Naive thymus-derived CD4-positive, alpha-beta T cell (primary cell): ENCODE measurements at regions not wholly inside any gene's neighbourhood (a gene's known extent, or its start where the extent isn't known, plus 50 kb on each side); places are given as distances from the start of the nearest gene placed in this dataset.

Experiments used
- ATAC-seq: fragments of 150-1000 bp; cut with Tn5 transposase; 2 replicates; pipeline ENCODE4 v1.10.0; 2021; ENCODE audit warnings: mild to moderate bottlenecking, moderate library complexity
- CTCF ChIA-PET: fragments of 350-600 bp; sonication (Branson Sonifier 250); formaldehyde crosslinking; loops from one replicate; lab custom pipeline; 2021; ENCODE audit warnings: antibody characterized with exemption; lab: Charles Lee
- POLR2A ChIA-PET: fragments of 350-600 bp; sonication (Branson Sonifier 250); formaldehyde crosslinking; loops from one replicate; lab custom pipeline; 2021; ENCODE audit warnings: antibody characterized with exemption, inconsistent platforms; lab: Charles Lee
- DNase-seq, 9 donors: peaks; one replicate each; pipeline versions ENCODE4 v3.0.0 to v3.0.0-alpha.2; 2020 to 2022; ENCODE audit warnings: mixed read lengths in 1 of 9
- H3K27ac ChIP-seq: one replicate; pipeline ENCODE4 v1.7.0; 2013; ENCODE audit warnings: mild to moderate bottlenecking, low read depth, low read length, moderate library complexity
- H3K27me3 ChIP-seq, 2 donors: one replicate each; pipeline ENCODE4 v1.7.0; 2013; ENCODE audit warnings: low read length in 2 of 2, mild to moderate bottlenecking in 2 of 2, moderate library complexity in 2 of 2; ENCODE audit not compliant: control insufficient read depth in 2 of 2, insufficient read depth in 2 of 2
- H3K36me3 ChIP-seq, 3 experiments: 1 replicate in 2 of 3; 2 replicates in 1 of 3; pipeline ENCODE4 v1.7.0; 2013; ENCODE audit warnings: low read length in 3 of 3, mild to moderate bottlenecking in 3 of 3, moderate library complexity in 1 of 3; ENCODE audit not compliant: insufficient read depth in 3 of 3, control insufficient read depth in 2 of 3
- H3K4me1 ChIP-seq, 2 donors: one replicate each; pipeline ENCODE4 v1.7.0; 2013; ENCODE audit warnings: low read length in 2 of 2, mild to moderate bottlenecking in 2 of 2, moderate library complexity in 1 of 2; ENCODE audit not compliant: control insufficient read depth in 2 of 2, insufficient read depth in 2 of 2
- H3K4me3 ChIP-seq: 2 replicates; pipeline ENCODE4 v1.7.0; 2013; ENCODE audit warnings: mild to moderate bottlenecking, low read length
- H3K9me3 ChIP-seq, 3 experiments: 1 replicate in 2 of 3; 2 replicates in 1 of 3; pipeline ENCODE4 v1.7.0; 2013; ENCODE audit warnings: low read length in 3 of 3; ENCODE audit not compliant: control insufficient read depth in 2 of 3
- H3K27ac Mint-ChIP-seq, 9 donors: one replicate each; pipeline ENCODE4 v1.8.0; 2020 to 2022; ENCODE audit warnings: mixed read lengths in 9 of 9, mild to moderate bottlenecking in 8 of 9, moderate library complexity in 5 of 9, inconsistent platforms in 2 of 9
- H3K27me3 Mint-ChIP-seq, 5 donors: one replicate each; pipeline ENCODE4 v1.8.0; 2021 to 2022; ENCODE audit warnings: mixed read lengths in 5 of 5, mild to moderate bottlenecking in 1 of 5
- H3K36me3 Mint-ChIP-seq, 5 donors: one replicate each; pipeline ENCODE4 v1.8.0; 2020 to 2022; ENCODE audit warnings: mixed read lengths in 5 of 5, mild to moderate bottlenecking in 3 of 5, inconsistent platforms in 1 of 5
- H3K4me1 Mint-ChIP-seq, 7 donors: one replicate each; pipeline ENCODE4 v1.8.0; 2020 to 2022; ENCODE audit warnings: mixed read lengths in 7 of 7, mild to moderate bottlenecking in 3 of 7, inconsistent platforms in 1 of 7
- H3K4me3 Mint-ChIP-seq, 10 donors: one replicate each; pipeline ENCODE4 v1.8.0; 2020 to 2022; ENCODE audit warnings: mild to moderate bottlenecking in 10 of 10, mixed read lengths in 10 of 10, moderate library complexity in 6 of 10, inconsistent platforms in 2 of 10
- H3K9me3 Mint-ChIP-seq, 11 donors: one replicate each; pipeline ENCODE4 v1.8.0; 2020 to 2022; ENCODE audit warnings: mixed read lengths in 11 of 11, mild to moderate bottlenecking in 4 of 11, inconsistent platforms in 1 of 11, moderate library complexity in 1 of 11
- intact Hi-C, 2 donors: fragments of 100-400 bp; cut with micrococcal nuclease; formaldehyde crosslinking; loops; one replicate each; pipeline ENCODE4 v1.15.1; 2023

- no peaks in the 10 kb centered on the region for H3K36me3 Mint-ChIP-seq
- peaks cover 0 to 34% (median 13%) of the 10 kb centered on the region in 11 donors for H3K9me3 Mint-ChIP-seq
- no peaks in the 10 kb centered on the region for H3K27me3 Mint-ChIP-seq
- Histone ChIP-seq H3K27me3 (no peaks in the 10 kb centered on the region), H3K9me3 (no peaks in the 10 kb centered on the region), H3K36me3 (no peaks in the 10 kb centered on the region), H3K27ac (no peak overlapping the region), H3K4me1 (no peaks in the 10 kb centered on the region), H3K4me3 (no peak overlapping the region)
- DNase-seq (no peak), ATAC-seq (no peak)
- ChIA-PET CTCF (no interaction called here), POLR2A (no interaction called here)
- no peak overlapping the region for H3K4me3 Mint-ChIP-seq
- H3K4me1 Mint-ChIP-seq = no peaks in the 10 kb centered on the region
- no peak overlapping the region for H3K27ac Mint-ChIP-seq
- intact Hi-C loops = no loop called here
These were observed 365.2 kb downstream of the PAX1 start for GRCh38 chr20:22070610-22071058.

GRCh38 chr20:22063753-22064152 is 358.3 kb downstream of the PAX1 start:
- Mint-ChIP-seq H3K27ac (no peak overlapping the region), H3K4me1 (no peaks in the 10 kb centered on the region), H3K4me3 (no peak overlapping the region), H3K27me3 (no peaks in the 10 kb centered on the region), H3K9me3 (peaks cover 5 to 37% (median 14%) of the 10 kb centered on the region in 11 donors), H3K36me3 (peaks cover 0 to 6% (median 0%) of the 10 kb centered on the region in 5 donors)
- H3K9me3 ChIP-seq = no peaks in the 10 kb centered on the region
- no peaks in the 10 kb centered on the region for H3K27me3 ChIP-seq
- H3K27ac ChIP-seq = no peak overlapping the region
- H3K4me3 ChIP-seq = no peak overlapping the region
- H3K36me3 ChIP-seq = no peaks in the 10 kb centered on the region
- H3K4me1 ChIP-seq = no peaks in the 10 kb centered on the region
- intact Hi-C loops = no loop called here
- ChIA-PET POLR2A (no interaction called here), CTCF (no interaction called here)
- ATAC-seq (no peak), DNase-seq (no peak)

- no peak for DNase-seq
- intact Hi-C loops = no loop called here
- no peaks in the 10 kb centered on the region for H3K36me3 ChIP-seq
- H3K27me3 ChIP-seq = no peaks in the 10 kb centered on the region
- H3K27me3 Mint-ChIP-seq = no peaks in the 10 kb centered on the region
- peaks cover 0 to 6% (median 0%) of the 10 kb centered on the region in 5 donors for H3K36me3 Mint-ChIP-seq
- H3K4me1 ChIP-seq = no peaks in the 10 kb centered on the region
- no peak overlapping the region for H3K4me3 ChIP-seq
- no peaks in the 10 kb centered on the region for H3K4me1 Mint-ChIP-seq
- peaks cover 4 to 32% (median 14%) of the 10 kb centered on the region in 11 donors for H3K9me3 Mint-ChIP-seq
- no peak overlapping the region for H3K27ac Mint-ChIP-seq
- H3K27ac ChIP-seq = no peak overlapping the region
- POLR2A ChIA-PET = no interaction called here
- no peaks in the 10 kb centered on the region for H3K9me3 ChIP-seq
- no peak for ATAC-seq
- no peak overlapping the region for H3K4me3 Mint-ChIP-seq
- CTCF ChIA-PET = no interaction called here
These were observed 357.4 kb downstream of the PAX1 start for GRCh38 chr20:22062874-22063273.

DNA sequence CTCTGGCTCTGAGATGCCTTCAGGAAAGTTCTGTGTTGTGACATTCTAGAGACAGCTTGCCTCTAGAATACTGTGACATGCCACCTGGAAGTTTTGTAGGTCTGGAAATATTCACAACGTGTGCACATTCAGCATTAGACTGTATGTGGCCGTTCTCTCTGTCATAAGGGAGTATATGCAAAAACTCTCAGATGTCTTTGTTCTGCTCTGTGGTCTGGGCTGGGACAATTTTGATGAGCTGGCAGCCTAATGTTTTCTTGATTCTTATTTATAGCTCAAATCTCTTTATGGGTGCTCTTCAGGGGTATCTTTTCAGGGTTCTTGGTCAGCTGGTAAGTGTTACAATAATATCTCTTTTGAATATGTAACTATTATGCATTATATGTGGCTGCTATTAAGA is 355.1 kb downstream of the PAX1 start:
- intact Hi-C loops = no loop called here
- ATAC-seq (no peak), DNase-seq (no peak)
- Histone ChIP-seq H3K36me3 (no peaks in the 10 kb centered on the region), H3K27me3 (no peaks in the 10 kb centered on the region), H3K27ac (no peak overlapping the region), H3K9me3 (no peaks in the 10 kb centered on the region), H3K4me3 (no peak overlapping the region), H3K4me1 (no peaks in the 10 kb centered on the region)
- Mint-ChIP-seq H3K27ac (no peak overlapping the region), H3K4me3 (no peak overlapping the region), H3K36me3 (peaks cover 0 to 6% (median 0%) of the 10 kb centered on the region in 5 donors), H3K9me3 (peaks cover 4 to 29% (median 15%) of the 10 kb centered on the region in 11 donors), H3K4me1 (no peaks in the 10 kb centered on the region), H3K27me3 (no peaks in the 10 kb centered on the region)
- POLR2A ChIA-PET = no interaction called here
- CTCF ChIA-PET = no interaction called here

- H3K4me1 ChIP-seq = no peaks in the 10 kb centered on the region
- H3K4me3 ChIP-seq = no peak overlapping the region
- ChIA-PET CTCF (no interaction called here), POLR2A (no interaction called here)
- H3K4me1 Mint-ChIP-seq = no peaks in the 10 kb centered on the region
- ATAC-seq = no peak
- no peak for DNase-seq
- H3K36me3 Mint-ChIP-seq = peaks cover 0 to 6% (median 0%) of the 10 kb centered on the region in 5 donors
- no peak overlapping the region for H3K4me3 Mint-ChIP-seq
- H3K27me3 Mint-ChIP-seq = no peaks in the 10 kb centered on the region
- H3K27ac Mint-ChIP-seq = no peak overlapping the region
- H3K9me3 Mint-ChIP-seq = peaks cover 0 to 24% (median 13%) of the 10 kb centered on the region in 11 donors
- no peaks in the 10 kb centered on the region for H3K36me3 ChIP-seq
- no peak overlapping the region for H3K27ac ChIP-seq
- intact Hi-C loops = no loop called here
- no peaks in the 10 kb centered on the region for H3K27me3 ChIP-seq
- H3K9me3 ChIP-seq = no peaks in the 10 kb centered on the region
These were observed 353.3 kb downstream of the PAX1 start for GRCh38 chr20:22058746-22059145.

- Histone ChIP-seq H3K27me3 (no peaks in the 10 kb centered on the region), H3K4me3 (no peak overlapping the region), H3K4me1 (no peaks in the 10 kb centered on the region), H3K36me3 (no peaks in the 10 kb centered on the region), H3K27ac (no peak overlapping the region), H3K9me3 (no peaks in the 10 kb centered on the region)
- H3K4me3 Mint-ChIP-seq = no peak overlapping the region
- intact Hi-C loops = no loop called here
- no peaks in the 10 kb centered on the region for H3K27me3 Mint-ChIP-seq
- H3K9me3 Mint-ChIP-seq = peaks cover 4 to 29% (median 11%) of the 10 kb centered on the region in 11 donors
- ATAC-seq = no peak
- CTCF ChIA-PET = no interaction called here
- peaks cover 0 to 4% (median 0%) of the 10 kb centered on the region in 5 donors for H3K36me3 Mint-ChIP-seq
- DNase-seq = no peak
- POLR2A ChIA-PET = no interaction called here
- no peaks in the 10 kb centered on the region for H3K4me1 Mint-ChIP-seq
- H3K27ac Mint-ChIP-seq = no peak overlapping the region
These were observed 350.5 kb downstream of the PAX1 start for GRCh38 chr20:22055981-22056380.

DNA sequence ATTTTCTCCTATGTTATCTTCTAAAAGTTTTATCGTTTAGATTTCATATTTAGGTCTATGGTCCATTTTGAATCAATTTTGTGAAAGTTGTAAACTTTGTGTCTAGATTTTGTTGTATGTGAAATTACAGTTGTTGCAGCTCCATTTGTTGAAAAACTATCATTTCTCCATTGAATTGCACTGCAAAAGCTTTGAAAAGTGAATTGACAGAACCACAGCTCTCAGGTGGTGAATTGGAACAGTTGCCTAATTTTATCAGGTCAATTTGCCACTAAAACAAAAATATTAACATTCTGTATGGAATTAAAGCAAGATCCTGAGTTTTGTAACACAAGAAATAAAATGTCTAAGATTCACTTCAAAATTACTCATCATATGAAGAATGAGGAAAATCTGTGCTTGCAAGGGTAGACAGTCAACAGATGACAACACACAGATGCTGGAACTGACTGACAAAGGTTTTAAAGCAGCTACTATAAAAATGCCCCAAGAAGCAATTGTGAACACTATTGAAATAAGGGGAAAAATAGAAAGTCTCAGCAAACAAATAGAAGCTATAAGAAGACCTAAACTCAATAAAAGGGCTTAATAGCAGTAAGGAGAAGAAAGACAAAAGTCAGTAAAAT is 346.7 kb downstream of the PAX1 start:
- Mint-ChIP-seq H3K4me3 (no peak overlapping the region), H3K27ac (no peak overlapping the region), H3K4me1 (no peaks in the 10 kb centered on the region), H3K27me3 (no peaks in the 10 kb centered on the region), H3K9me3 (peaks cover 0 to 25% (median 10%) of the 10 kb centered on the region in 11 donors), H3K36me3 (peaks cover 0 to under 1% (median 0%) of the 10 kb centered on the region in 5 donors)
- intact Hi-C loops = no loop called here
- Histone ChIP-seq H3K4me1 (no peaks in the 10 kb centered on the region), H3K27me3 (no peaks in the 10 kb centered on the region), H3K36me3 (no peaks in the 10 kb centered on the region), H3K4me3 (no peak overlapping the region), H3K27ac (no peak overlapping the region), H3K9me3 (no peaks in the 10 kb centered on the region)
- ChIA-PET CTCF (no interaction called here), POLR2A (no interaction called here)
- ATAC-seq = no peak
- no peak for DNase-seq
